Trophoblast cell (in vitro differentiated cells and primary cell): ENCODE measurements at regions not wholly inside any gene's neighbourhood (a gene's known extent, or its start where the extent isn't known, plus 50 kb on each side); places are given as distances from the start of the nearest gene placed in this dataset.

ENCODE experiments used
- DNase-seq, 2 donors: peaks; one replicate each; pipeline ENCODE4 v3.0.0-alpha.2; 2016
- H2AFZ ChIP-seq: 2 replicates; pipeline ENCODE4 v1.6.1; 2013; ENCODE audit warnings: low read length, moderate library complexity, mild to moderate bottlenecking; ENCODE audit not compliant: insufficient read depth, poor library complexity
- H2AK5ac ChIP-seq: 2 replicates; pipeline ENCODE4 v1.6.1; 2013; ENCODE audit warnings: mild to moderate bottlenecking, low read length
- H2BK120ac ChIP-seq: 2 replicates; pipeline ENCODE4 v1.6.1; 2013; ENCODE audit warnings: low read length, mild to moderate bottlenecking, moderate library complexity; ENCODE audit not compliant: insufficient read depth, poor library complexity
- H2BK12ac ChIP-seq: 2 replicates; pipeline ENCODE4 v1.6.1; 2013; ENCODE audit warnings: mild to moderate bottlenecking, low read length, moderate library complexity
- H2BK5ac ChIP-seq: 2 replicates; pipeline ENCODE4 v1.6.1; 2013; ENCODE audit warnings: low read length, low read depth, moderate library complexity, mild to moderate bottlenecking; ENCODE audit not compliant: poor library complexity
- H3K14ac ChIP-seq: 2 replicates; pipeline ENCODE4 v1.6.1; 2013; ENCODE audit warnings: mild to moderate bottlenecking, low read length
- H3K18ac ChIP-seq: 2 replicates; pipeline ENCODE4 v1.6.1; 2013; ENCODE audit warnings: mild to moderate bottlenecking, low read length
- H3K23ac ChIP-seq: 2 replicates; pipeline ENCODE4 v1.6.1; 2013; ENCODE audit warnings: low read length
- H3K27ac ChIP-seq: 2 replicates; pipeline ENCODE4 v1.5.1; 2013; ENCODE audit warnings: low read depth, mild to moderate bottlenecking, inconsistent platforms, low read length, moderate library complexity
- H3K27me3 ChIP-seq: 2 replicates; pipeline ENCODE4 v1.6.1; 2013; ENCODE audit warnings: inconsistent platforms, mild to moderate bottlenecking, low read length, moderate library complexity; ENCODE audit not compliant: insufficient read depth
- H3K36me3 ChIP-seq, 2 experiments: 1 replicate in 1 of 2; 2 replicates in 1 of 2; pipeline ENCODE4 v1.6.1; 2013; ENCODE audit warnings: low read length in 2 of 2, mild to moderate bottlenecking in 2 of 2, moderate library complexity in 1 of 2; ENCODE audit not compliant: insufficient read depth in 2 of 2, control insufficient read depth in 1 of 2
- H3K4ac ChIP-seq: 2 replicates; pipeline ENCODE4 v1.6.1; 2013; ENCODE audit warnings: low read depth, mild to moderate bottlenecking, low read length, moderate library complexity
- H3K4me1 ChIP-seq, 2 experiments: 1 replicate in 1 of 2; 2 replicates in 1 of 2; pipeline ENCODE4 v1.6.1; 2013; ENCODE audit warnings: low read length in 2 of 2, mild to moderate bottlenecking in 2 of 2, moderate library complexity in 1 of 2; ENCODE audit not compliant: insufficient read depth in 2 of 2, control insufficient read depth in 1 of 2
- H3K4me2 ChIP-seq: 2 replicates; pipeline ENCODE4 v1.6.1; 2013; ENCODE audit warnings: inconsistent platforms, mild to moderate bottlenecking, low read length, moderate library complexity
- H3K4me3 ChIP-seq: 2 replicates; pipeline ENCODE4 v1.5.1; 2013; ENCODE audit warnings: mild to moderate bottlenecking, low read depth, low read length, inconsistent platforms
- H3K79me1 ChIP-seq: one replicate; pipeline ENCODE4 v1.6.1; 2013; ENCODE audit warnings: low read length
- H3K79me2 ChIP-seq: 2 replicates; pipeline ENCODE4 v1.6.1; 2013; ENCODE audit warnings: low read length, mild to moderate bottlenecking; ENCODE audit not compliant: control insufficient read depth, insufficient read depth, poor library complexity
- H3K9ac ChIP-seq: 2 replicates; pipeline ENCODE4 v1.6.1; 2013; ENCODE audit warnings: mild to moderate bottlenecking, low read length
- H3K9me3 ChIP-seq: 2 replicates; pipeline ENCODE4 v1.6.1; 2013; ENCODE audit warnings: low read depth, mild to moderate bottlenecking, control low read depth, inconsistent platforms, low read length; ENCODE audit not compliant: insufficient read depth
- H4K12ac ChIP-seq: 2 replicates; pipeline ENCODE4 v1.6.1; 2013; ENCODE audit warnings: low read depth, mild to moderate bottlenecking, low read length, moderate library complexity
- H4K8ac ChIP-seq: 2 replicates; pipeline ENCODE4 v1.6.1; 2013; ENCODE audit warnings: low read depth, mild to moderate bottlenecking, low read length, moderate library complexity
- H4K91ac ChIP-seq: one replicate; pipeline ENCODE4 v1.6.1; 2013; ENCODE audit warnings: low read depth, mild to moderate bottlenecking, low read length, moderate library complexity
- WGBS: extraction: QIAGEN DNeasy Blood & Tissue Kit; methylation state at CpG from one replicate; pipeline ENCODE4 v1.1.7; 2013; ENCODE audit warnings: missing lambda C conversion rate; ENCODE audit not compliant: insufficient read length, insufficient coverage; ENCODE audit errors: extremely low coverage; 5-methylcytosine and 5-hydroxymethylcytosine counted together

- no peak overlapping the region for H3K9ac ChIP-seq
- no peak overlapping the region for H3K14ac ChIP-seq
- H2AFZ ChIP-seq = no peak overlapping the region
- DNase-seq = peak in 1 of 2 donors; percentile 39
- H4K91ac ChIP-seq = no peak overlapping the region
- H2BK120ac ChIP-seq = no peak overlapping the region
- H3K23ac ChIP-seq = no peak overlapping the region
- no peaks in the 10 kb centered on the region for H3K36me3 ChIP-seq
- H2BK5ac ChIP-seq = no peak overlapping the region
- no peaks in the 10 kb centered on the region for H3K27me3 ChIP-seq
- no peak overlapping the region for H4K12ac ChIP-seq
- no peak overlapping the region for H3K4ac ChIP-seq
- no peaks in the 10 kb centered on the region for H3K79me1 ChIP-seq
- no peak overlapping the region for H3K27ac ChIP-seq
- H2AK5ac ChIP-seq = no peak overlapping the region
- no peaks in the 10 kb centered on the region for H3K79me2 ChIP-seq
- no peak overlapping the region for H2BK12ac ChIP-seq
- H4K8ac ChIP-seq = no peak overlapping the region
- no CpG with 5 or more reads among the region's 2 CpGs for WGBS
- no peak overlapping the region for H3K18ac ChIP-seq
- H3K9me3 ChIP-seq = no peaks in the 10 kb centered on the region
- H3K4me1 ChIP-seq = peaks cover 0 to 3% of the 10 kb centered on the region in 2 experiments
- no peak overlapping the region for H3K4me3 ChIP-seq
- H3K4me2 ChIP-seq = no peak overlapping the region
Observed at GRCh38 chr5:143495821-143496275, 92.4 kb upstream of the NR3C1 start.

DNA sequence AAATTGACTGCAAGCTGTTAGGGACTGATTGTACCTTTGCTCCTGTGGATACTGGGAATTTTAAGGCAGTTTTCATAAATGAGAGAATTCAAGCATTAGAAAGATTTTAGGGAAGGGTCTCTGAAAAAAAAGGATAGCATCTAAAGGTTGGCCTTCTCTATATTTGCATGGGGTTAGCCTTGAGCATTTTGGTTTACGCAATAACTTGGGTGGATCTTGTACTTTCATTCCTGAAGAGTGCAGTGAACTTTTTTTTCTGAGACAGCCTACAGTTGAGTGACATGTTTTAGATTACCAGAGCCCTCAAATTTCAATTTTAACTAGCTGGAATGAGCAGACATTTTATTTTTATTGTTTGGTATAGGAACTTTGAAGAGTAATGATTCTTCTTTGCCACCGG, 91.6 kb upstream of the NR3C1 start:
- Histone ChIP-seq H3K14ac (no peak overlapping the region), H3K23ac (no peak overlapping the region), H4K12ac (no peak overlapping the region), H3K79me1 (no peaks in the 10 kb centered on the region), H3K27ac (no peak overlapping the region), H3K4me2 (no peak overlapping the region), H3K9me3 (no peaks in the 10 kb centered on the region), H3K79me2 (no peaks in the 10 kb centered on the region), H2BK12ac (no peak overlapping the region), H4K8ac (no peak overlapping the region), H2BK5ac (no peak overlapping the region), H3K4ac (no peak overlapping the region), H4K91ac (no peak overlapping the region), H3K36me3 (no peaks in the 10 kb centered on the region), H3K27me3 (no peaks in the 10 kb centered on the region), H3K4me3 (no peak overlapping the region), H3K9ac (no peak overlapping the region), H3K18ac (no peak overlapping the region), H2AK5ac (no peak overlapping the region), H2BK120ac (no peak overlapping the region), H3K4me1 (peaks cover 0 to 3% of the 10 kb centered on the region in 2 experiments), H2AFZ (no peak overlapping the region)
- no CpG with 5 or more reads among the region's 2 CpGs for whole genome bisulfite sequencing
- peak; percentile 53 to 92 for DNase-seq

GRCh38 chr5:143494595-143494994, 91.1 kb upstream of the NR3C1 start:
- no peak overlapping the region for H3K27ac ChIP-seq
- H3K4me1 ChIP-seq = peaks cover 0 to 3% of the 10 kb centered on the region in 2 experiments
- H4K91ac ChIP-seq = no peak overlapping the region
- H2BK5ac ChIP-seq = no peak overlapping the region
- H2AK5ac ChIP-seq = no peak overlapping the region
- H3K9ac ChIP-seq = no peak overlapping the region
- WGBS = no CpG with 5 or more reads among the region's 1 CpG
- no peaks in the 10 kb centered on the region for H3K36me3 ChIP-seq
- no peaks in the 10 kb centered on the region for H3K79me2 ChIP-seq
- H3K4me3 ChIP-seq = no peak overlapping the region
- DNase-seq = peak; percentile 48 to 95
- no peaks in the 10 kb centered on the region for H3K9me3 ChIP-seq
- no peaks in the 10 kb centered on the region for H3K27me3 ChIP-seq
- H2AFZ ChIP-seq = no peak overlapping the region
- H2BK12ac ChIP-seq = no peak overlapping the region
- H3K4me2 ChIP-seq = no peak overlapping the region
- no peak overlapping the region for H3K4ac ChIP-seq
- no peak overlapping the region for H2BK120ac ChIP-seq
- H4K12ac ChIP-seq = no peak overlapping the region
- no peak overlapping the region for H3K14ac ChIP-seq
- H4K8ac ChIP-seq = no peak overlapping the region
- no peak overlapping the region for H3K23ac ChIP-seq
- no peaks in the 10 kb centered on the region for H3K79me1 ChIP-seq
- no peak overlapping the region for H3K18ac ChIP-seq

DNA sequence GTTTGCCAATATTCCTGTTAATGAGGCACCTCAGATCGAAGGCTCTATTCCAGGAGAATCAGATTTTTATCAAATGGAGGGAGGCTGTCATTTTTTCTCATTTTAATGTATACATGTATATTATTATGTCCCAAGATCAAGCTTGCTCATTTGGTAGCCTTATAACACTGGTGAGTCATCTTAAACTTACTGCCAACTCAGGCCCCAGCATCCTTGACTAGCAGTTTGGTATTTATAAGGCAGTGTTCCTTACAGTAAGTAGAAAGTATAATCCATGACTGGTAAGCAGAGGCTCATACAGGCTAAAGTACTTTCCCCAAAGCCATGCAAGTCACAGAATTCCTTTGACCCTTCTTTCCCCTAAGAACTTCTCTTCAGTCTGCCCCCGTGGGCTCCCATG, 90.7 kb upstream of the NR3C1 start:
- H3K18ac ChIP-seq = no peak overlapping the region
- no peak overlapping the region for H4K12ac ChIP-seq
- no peak overlapping the region for H3K4me2 ChIP-seq
- no peaks in the 10 kb centered on the region for H3K36me3 ChIP-seq
- H4K91ac ChIP-seq = no peak overlapping the region
- no peaks in the 10 kb centered on the region for H3K9me3 ChIP-seq
- H4K8ac ChIP-seq = no peak overlapping the region
- no peaks in the 10 kb centered on the region for H3K79me2 ChIP-seq
- WGBS = no CpG with 5 or more reads among the region's 2 CpGs
- DNase-seq = peak; percentile 22 to 51
- H3K27ac ChIP-seq = no peak overlapping the region
- H2AK5ac ChIP-seq = no peak overlapping the region
- no peak overlapping the region for H2BK5ac ChIP-seq
- H2BK12ac ChIP-seq = no peak overlapping the region
- no peaks in the 10 kb centered on the region for H3K79me1 ChIP-seq
- peaks cover 0 to 3% of the 10 kb centered on the region in 2 experiments for H3K4me1 ChIP-seq
- H3K14ac ChIP-seq = no peak overlapping the region
- no peak overlapping the region for H3K4me3 ChIP-seq
- no peak overlapping the region for H3K4ac ChIP-seq
- H3K23ac ChIP-seq = no peak overlapping the region
- no peak overlapping the region for H2AFZ ChIP-seq
- no peaks in the 10 kb centered on the region for H3K27me3 ChIP-seq
- H3K9ac ChIP-seq = no peak overlapping the region
- H2BK120ac ChIP-seq = no peak overlapping the region
